Putamen (tissue), 1 donor: ENCODE measurements at regions not wholly inside any gene's neighbourhood (a gene's known extent, or its start where the extent isn't known, plus 50 kb on each side); places are given as distances from the start of the nearest gene placed in this dataset.
A peak's percentile ranks its signal among the peaks of the same experiment; 100 is the strongest.

Source experiments
- DNase-seq: peaks from one replicate; pipeline ENCODE4 v3.0.0-alpha.2; 2016; ENCODE audit warnings: low spot score

DNA sequence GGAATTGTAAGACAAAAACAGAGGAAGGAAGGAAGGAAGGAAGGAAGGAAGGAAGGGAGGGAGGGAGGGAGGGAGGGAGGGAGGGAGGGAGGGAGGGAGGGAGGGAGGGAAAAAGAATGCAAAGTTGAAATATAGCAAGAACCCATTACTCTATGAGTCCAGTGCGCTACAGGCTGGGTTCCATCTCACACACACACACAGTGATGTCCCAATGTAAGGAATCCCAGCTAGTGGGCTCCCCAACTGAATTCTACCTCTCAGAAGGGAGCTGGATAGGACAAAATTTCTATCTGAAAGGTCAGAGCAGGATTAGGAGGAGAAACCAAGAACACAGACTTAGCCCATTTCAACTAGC lies 173.4 kb downstream of the DAD1 start:
- no peak for DNase-seq

GRCh38 chr14:22414876-22415604 lies 174.0 kb downstream of the DAD1 start:
- peak; percentile 26 for DNase-seq

GRCh38 chr14:22412926-22413411 lies 176.1 kb downstream of the DAD1 start:
- no peak for DNase-seq

GRCh38 chr14:22411398-22412055 lies 177.5 kb downstream of the DAD1 start:
- no peak for DNase-seq

GRCh38 chr14:22410497-22410896 lies 178.5 kb downstream of the DAD1 start:
- no peak for DNase-seq

DNA sequence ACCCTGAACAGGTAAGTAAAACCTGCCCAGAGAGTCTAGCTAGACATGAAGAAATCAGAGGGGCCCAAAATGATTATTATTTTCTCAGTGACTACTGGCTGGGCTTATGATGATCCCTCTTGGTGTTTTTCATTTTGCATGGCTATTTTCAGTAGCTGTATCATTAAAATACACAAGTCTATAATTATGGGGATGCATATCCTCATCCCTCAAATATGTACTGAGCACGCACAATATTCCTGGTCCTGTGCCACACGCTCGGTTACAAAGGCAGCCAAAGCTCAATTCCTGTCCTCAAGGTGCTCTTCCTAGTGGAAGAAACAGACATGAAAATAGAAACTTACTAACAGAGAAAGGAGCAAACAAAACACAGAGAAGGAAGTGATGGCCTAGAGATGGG lies 180.0 kb downstream of the DAD1 start:
- no peak for DNase-seq

- no peak for DNase-seq
Observed at GRCh38 chr14:22408547-22408946, 180.5 kb downstream of the DAD1 start.

DNA sequence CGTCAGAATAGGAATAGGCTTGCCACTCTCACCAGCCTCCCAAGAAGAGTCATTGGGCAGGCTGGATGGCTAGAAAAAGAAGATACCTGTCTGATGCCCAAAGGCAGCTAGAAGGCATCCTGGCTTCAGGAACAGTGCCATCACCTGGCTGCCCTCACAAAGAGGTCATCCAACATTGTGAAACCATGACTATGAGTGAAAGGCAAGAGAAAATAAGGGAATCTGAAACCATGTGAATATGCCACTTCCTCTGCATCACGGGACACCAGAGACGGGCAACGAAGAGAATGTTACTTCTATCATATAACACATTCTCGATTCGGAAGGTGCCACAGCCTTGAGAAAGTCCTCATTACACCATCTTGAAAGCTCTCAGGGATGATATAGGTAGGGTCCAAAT lies 182.0 kb downstream of the DAD1 start:
- DNase-seq: no peak

DNA sequence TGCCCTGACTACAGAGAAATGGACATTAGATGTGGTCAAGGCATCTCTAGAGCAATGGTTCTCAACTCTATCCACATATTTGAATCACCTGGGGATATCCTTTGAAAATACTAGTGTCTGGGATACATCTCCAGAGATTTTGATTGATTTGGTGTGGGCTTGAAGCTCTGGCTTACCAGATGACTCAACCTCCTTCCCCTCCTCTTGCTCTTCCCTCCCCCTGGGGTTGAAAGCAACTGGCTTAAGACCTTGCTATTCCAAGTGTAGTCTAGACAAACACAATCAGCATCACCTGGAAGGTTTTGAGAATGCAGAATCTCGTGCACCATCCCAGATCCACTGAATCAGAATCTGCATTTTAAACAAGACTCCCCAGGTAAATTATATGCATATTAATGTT lies 183.8 kb downstream of the DAD1 start:
- DNase-seq: no peak

GRCh38 chr14:22403296-22403695 lies 185.7 kb downstream of the DAD1 start:
- no peak for DNase-seq

GRCh38 chr14:22400655-22401259 lies 188.3 kb downstream of the DAD1 start:
- no peak for DNase-seq

GRCh38 chr14:22399776-22400175 lies 189.2 kb downstream of the DAD1 start:
- DNase-seq: no peak

DNA sequence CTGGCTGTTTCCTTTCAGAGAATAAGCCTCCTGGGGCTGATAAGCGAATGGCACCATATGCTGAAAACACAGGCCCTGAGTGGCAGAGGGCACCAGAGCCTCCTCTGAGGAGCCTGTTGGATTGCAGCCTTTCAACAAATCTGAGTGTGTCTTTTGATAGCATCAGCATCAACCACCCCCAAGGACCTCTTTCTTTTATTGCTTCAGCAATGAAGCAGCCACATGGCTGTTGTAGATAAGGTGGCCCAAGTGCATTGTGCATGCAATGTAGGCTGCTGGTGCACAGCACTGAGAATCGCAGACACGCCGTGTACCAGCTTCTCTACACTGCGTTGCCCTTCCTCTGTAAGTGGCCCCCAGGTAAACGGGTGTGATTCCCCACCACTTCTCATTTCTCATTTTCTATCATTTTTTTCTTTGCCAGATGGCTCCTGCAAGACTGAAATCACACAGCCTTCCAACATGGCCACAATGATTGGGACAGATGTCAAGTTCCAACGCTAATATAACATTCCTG lies 191.7 kb downstream of the DAD1 start:
- no peak for DNase-seq

DNA sequence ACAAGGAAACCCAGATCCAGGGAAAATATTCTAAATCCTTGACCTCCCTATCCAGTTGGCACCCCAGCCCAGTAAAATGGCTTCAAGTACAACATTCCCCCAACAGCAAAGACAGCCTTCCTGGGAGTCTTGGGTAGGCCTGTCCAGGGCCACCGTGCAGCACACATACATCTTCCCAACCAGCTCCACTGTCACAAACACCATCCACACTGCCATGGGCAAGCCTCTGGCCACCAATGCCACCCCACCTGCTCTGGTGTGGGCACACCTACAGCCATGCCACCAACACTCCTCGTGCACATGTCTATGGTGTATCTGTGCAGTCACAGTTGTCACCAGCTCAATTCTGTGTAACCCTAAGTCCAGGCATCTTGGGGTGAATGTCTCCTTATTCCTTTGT lies 193.2 kb downstream of the DAD1 start:
- no peak for DNase-seq

DNA sequence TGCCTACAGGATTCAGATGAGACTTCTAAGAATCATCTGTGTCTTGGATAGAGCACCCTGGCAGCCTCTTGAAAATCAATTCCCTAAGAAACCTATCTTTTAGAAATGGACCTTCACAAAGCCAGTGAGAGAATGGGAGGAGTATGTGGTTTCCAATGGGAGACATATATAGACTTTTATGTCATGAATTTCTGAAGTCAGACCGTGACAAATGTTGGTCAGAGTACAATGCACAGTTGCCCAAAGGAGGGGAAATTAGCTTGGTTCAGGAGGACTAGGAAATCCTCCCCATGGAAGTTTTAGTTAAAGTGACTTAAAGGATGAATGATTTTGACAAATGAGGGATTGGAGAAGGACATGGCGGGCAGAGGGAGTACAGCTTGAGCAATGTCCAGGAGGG lies 194.4 kb downstream of the DAD1 start:
- no peak for DNase-seq

GRCh38 chr14:22393796-22394195 lies 195.2 kb downstream of the DAD1 start:
- DNase-seq: no peak

GRCh38 chr14:22391908-22392565 lies 197.0 kb downstream of the DAD1 start:
- peak; percentile 61 for DNase-seq

GRCh38 chr14:22390824-22391461 lies 198.1 kb downstream of the DAD1 start:
- DNase-seq: no peak

DNA sequence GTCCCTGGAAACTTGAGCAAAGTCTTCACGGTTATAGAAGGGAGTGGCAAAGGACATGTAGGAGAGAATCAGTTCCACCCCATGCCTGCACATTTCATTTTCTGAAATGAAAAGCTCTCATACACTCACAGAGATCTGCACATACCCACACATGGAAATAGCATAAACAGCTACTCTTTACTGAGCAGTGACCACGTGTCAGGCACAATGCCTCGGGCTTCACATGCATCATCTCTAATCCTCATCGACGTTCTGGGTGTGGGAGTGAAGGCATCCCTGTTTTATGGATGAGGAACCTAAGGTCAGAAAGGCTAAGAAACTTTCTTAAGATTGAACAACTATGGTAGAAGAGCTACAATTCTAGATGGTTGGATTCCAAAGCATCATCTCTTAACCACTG lies 198.8 kb downstream of the DAD1 start:
- DNase-seq: no peak

- DNase-seq: no peak
Observed at GRCh38 chr14:22388669-22389595, 200.1 kb downstream of the DAD1 start.

- no peak for DNase-seq
Observed at GRCh38 chr14:22387776-22388241, 201.2 kb downstream of the DAD1 start.
